GM21737 (cell line): ENCODE measurements at regions not wholly inside any gene's neighbourhood (a gene's known extent, or its start where the extent isn't known, plus 50 kb on each side); places are given as distances from the start of the nearest gene placed in this dataset.
"Not testable (repeated sequence)": the region's sequence is repeated elsewhere in the genome, so short reads cannot be mapped to it uniquely, and the experiment has no call there.

ENCODE experiments used
- ATAC-seq: cut with Tn5 transposase; IDR thresholded peaks from one replicate; pipeline ENCODE4 v1.9.1; 2021; ENCODE audit warnings: mild to moderate bottlenecking, moderate library complexity; ENCODE audit not compliant: unreplicated experiment

GRCh38 chr7:101679653-101680173 lies 50.6 kb upstream of the MYL10 start:
- not testable (repeated sequence) for ATAC-seq

DNA sequence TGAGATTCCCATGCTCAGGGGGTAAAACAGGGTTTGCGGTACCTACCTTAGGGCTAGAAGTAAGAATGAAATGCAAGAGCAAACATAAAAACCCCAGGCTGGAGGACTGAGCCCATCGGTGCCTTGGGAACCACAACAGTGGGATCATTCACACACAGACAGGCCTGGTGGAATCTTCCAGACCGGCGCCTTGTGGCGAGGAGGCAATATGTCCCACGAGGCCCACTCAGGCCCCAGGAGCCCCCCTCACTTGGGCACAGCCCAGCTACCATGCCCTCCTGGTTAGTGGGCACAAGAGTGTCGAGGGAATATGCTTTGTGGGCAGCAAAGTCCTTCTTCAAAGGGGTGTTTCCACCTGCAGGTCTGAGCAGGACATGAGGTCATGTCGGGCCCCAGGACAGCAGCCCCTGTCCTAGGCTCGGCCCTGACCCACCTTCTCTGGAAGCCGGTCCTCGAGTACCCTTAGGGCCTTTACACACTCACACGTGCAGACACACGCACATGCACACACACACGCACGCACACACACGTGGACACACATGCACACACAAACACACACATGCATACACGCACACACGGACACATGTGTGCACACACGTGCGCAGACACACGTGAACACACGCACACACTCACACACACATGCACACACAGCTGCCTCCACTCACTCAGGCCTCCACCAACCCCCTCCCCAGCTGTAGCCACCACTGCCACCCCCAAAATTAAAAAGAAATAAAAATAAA lies 51.5 kb upstream of the MYL10 start:
- ATAC-seq: no peak

DNA sequence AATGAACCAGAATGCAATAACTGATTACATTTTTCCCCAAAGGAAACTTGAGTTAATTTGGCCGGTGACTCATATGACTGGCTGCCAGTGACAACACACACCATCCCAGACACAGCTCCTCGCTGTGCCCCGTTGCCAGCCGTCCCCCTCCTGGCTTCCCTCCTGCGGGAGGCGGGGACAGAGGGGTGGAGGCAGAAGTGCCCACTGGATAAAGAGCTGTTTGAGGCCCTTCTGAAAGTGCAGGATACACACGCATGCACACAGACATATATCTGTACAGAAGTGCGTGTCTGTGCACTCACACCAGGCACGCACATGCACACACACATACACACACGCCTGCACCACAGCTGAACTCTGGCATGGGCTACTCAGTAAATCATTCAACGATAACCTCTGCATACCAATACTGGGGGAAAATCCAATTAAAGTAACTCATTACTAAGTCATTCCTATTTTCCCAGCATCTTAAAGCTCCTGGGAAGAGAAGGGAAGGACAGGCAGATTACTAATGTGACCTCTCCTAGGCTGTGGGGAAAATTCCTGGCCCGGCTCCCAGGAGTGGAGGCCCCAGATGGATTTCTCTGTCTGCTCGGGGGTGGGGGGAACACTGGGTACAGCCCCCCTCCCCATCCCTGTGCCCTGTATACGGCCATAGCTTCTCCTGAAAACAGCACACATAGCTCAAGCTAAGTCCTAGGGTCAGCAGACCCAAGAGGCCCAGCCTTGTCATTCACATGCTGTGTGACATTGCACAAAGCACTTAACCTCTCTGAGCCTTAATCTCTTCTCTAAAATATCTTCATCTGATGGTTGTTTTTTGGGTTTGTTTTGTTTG lies 52.3 kb upstream of the MYL10 start:
- no peak for ATAC-seq

DNA sequence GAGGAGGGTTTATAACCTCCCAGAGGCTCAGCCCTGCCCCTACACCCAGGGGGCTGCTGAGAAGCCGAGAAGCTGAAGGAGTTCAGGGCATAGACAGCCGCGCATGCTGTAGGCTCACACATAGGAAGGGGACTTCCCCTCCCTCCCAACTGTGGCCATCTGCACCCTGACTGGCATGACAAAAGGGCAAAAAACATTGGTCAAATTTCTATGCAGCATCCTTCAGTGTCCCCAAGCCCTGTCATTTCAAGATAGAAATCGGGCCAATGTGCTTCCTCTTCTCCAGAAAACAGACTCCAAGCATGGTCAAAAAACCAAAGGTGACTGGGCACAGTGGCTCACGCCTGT lies 55.9 kb upstream of the MYL10 start:
- no peak for ATAC-seq

GRCh38 chr7:101686030-101686429 lies 56.9 kb upstream of the MYL10 start:
- no peak for ATAC-seq

DNA sequence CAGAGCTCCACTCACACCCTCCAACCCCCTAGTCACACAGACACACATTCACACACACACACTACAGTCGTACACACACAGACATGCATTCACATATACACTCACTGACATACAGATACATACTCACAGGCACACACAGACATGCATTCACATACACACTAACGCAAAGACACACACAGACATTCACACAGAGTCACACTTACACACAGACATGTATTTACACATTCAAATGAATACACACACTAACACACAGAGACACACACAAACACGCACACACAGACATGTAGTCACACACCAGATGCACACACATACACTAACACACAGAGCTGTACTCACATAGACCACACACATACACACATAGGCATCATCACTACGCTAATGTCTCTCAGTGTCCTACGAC lies 58.0 kb upstream of the MYL10 start:
- no peak for ATAC-seq

DNA sequence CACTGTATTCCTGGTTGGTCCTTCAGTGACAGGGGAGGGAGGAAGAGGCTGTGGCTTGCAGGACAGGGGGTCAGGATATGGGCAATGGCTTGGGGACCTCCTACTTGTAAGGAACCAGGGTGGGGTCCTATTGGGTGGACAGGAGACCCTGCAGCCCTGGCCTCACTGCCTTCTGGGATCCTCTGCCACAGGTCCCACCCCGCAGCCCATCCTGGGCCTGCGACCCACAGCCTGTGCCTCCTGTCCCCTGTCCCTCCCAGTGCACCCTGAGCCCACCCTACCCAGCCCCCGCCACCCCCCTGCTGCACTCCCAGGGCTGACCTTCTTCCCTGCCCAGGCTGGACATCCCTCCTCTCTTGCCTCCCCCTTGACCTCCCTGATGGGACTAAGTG lies 58.7 kb upstream of the MYL10 start:
- ATAC-seq: no peak

DNA sequence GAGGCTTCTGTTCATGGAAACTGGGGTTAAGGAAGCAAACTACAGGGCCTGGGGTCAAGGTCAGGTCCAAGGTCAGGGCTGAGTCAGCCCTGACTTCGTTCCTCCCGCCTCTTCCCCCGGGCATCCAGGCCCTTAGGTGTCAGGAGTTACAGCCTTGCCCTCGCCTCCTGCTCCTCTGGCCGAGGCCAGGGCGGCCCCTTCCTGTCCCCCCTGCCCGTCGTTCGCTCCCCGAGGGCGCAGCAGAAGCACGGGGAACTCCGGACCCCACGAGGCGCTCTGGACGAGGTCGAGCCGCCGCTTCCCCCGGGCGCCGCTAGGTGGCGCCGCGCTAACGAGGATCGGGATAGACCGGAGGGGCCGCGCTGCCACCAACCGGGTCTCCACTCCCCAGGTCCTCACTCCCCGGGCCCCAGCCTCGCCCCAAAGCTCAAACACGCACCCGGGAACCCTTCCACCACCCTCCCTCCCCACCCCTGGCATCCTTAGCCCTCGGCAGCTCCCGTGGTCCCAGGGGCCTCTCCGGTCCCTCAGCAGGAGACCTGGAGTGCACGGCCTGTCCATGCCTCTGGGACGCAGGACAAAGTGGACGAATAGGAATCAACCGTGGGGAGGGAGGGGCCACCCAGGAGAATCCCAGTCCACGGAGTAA lies 59.2 kb upstream of the MYL10 start:
- ATAC-seq: no peak

DNA sequence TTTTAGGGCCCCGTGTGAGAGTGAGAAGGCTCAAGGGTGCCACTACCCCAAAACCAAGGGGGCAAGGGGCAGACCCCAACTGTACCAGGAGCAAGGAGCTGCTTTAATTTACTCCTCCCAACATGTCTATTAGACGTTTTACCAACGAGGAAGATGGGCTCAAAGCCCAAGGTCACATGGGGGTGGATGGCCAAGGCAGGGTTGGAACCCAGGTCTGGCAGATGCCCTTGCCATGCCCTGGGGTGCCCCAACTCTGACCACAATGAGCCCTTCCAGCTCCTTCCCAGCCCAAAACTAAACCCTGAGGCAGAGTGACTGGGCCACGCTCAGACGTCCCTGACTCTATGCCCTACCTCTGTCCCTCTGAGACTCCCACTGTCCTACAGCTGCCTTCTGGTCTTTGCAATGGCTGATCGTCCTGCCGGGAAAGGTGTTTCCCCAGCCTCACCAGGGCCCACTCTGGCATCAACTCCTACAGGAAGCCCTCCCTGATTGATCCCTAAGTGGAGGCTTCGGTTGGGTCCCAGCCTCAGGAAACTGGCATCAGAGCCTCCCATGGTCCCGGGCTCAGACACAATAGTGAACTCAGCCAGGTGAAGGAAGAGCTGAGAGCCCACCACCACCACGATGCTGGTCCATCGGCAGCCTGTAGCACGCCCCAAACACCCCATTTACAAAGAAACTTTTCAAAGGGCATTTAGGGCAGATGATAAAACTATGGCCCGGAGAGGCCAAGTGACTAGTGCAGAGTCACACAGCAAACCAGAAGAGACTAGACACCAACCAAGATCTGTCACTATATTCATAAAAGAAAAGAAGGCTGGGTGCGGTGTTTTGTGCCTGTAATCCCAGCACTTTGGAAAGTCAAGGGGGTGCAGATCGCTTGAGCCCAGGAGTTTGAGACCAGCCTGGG lies 60.2 kb upstream of the MYL10 start:
- no peak for ATAC-seq

DNA sequence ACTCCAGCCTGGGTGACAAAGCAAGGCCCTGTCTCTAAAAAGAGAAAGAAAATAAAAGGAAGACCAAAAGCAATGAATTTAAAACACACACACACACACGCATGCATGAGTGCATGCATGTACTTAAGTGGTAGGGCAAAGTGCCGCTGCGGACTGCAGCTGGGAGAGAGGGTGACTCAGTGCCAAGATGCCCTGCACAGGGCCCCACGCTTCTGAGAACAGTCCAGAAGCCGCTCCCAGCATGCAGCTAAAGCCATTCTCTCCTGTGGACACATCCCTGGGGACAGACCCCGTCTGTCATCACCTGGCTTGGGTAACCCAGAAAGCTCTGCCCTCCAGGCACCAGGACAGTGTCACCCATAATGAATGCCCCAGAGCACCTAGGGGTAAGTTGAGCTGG lies 61.0 kb upstream of the MYL10 start:
- ATAC-seq: no peak

DNA sequence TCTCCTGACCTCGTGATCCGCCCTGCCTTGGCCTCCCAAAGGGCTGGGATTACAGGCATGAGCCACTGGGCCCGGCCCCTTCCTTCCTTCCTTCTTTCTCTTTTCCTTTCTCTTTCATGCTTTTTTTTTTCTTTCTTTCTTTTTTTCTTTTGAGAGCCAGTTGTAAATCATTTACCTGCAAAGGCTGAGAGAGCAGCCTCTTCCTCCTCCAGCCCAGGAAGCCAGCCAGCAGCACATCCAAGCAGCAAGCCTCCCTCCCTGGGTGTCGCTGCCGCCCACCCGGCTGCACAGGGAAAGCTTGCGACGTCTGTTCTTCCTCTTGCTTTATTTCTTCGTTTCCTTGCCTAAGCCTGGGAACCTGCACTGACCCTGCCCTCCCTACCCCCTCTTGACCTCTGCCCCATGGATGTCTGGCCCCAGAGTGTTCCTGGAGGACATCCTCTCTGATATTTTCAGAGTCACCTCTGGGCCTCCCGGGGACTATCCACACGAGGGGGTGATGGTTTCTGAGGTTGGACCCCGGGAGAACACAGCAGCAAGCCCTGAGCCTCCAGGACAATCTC lies 62.8 kb upstream of the MYL10 start:
- no peak for ATAC-seq

DNA sequence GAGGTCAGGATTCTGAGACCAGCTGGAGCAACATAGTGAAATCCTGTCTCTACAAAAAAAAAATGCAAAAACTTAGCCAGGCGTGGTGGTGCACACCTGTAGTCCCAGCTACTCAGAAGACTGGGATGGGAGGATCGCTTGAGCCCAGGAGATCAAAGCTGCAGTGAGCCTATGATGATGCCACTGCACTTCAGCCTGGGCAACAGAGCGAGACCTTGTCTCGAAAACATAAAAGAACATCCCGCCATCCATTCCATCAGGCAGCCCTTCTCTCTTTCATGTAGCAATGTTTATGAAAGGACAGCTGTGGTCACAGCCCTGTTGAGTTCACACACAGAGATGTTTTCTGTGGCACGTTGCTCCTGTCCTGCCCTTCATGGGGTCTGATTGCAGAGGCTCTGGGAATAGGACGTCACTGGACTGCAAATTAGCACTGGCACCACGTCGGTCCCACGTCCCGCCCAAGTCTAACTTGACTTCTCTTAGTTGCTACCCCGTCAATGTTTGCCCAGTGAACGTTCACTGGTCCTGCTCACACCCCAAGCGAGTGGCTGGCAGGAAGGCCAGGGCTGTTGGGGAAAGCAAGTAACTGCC lies 64.5 kb upstream of the MYL10 start:
- ATAC-seq: no peak

DNA sequence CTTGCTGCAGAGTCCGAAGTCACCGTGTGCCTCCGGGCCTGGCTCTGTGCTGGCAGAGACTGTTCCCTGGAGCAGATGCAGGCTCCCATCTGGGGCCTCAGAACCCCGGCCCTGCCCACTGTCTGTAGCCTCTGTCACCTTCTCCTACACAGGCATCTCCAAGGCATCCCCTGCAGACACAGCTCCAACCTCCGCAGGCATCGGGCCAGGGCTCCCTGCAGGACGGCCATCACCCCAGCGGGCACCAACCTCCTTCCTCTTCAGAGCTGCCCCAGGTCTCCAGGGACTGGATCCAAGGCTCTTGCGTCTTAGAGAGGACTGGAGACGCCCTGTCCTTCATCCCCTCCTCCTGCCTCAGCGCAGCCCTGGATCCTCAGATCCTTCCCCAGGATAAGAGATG lies 69.9 kb upstream of the MYL10 start:
- ATAC-seq: no peak

DNA sequence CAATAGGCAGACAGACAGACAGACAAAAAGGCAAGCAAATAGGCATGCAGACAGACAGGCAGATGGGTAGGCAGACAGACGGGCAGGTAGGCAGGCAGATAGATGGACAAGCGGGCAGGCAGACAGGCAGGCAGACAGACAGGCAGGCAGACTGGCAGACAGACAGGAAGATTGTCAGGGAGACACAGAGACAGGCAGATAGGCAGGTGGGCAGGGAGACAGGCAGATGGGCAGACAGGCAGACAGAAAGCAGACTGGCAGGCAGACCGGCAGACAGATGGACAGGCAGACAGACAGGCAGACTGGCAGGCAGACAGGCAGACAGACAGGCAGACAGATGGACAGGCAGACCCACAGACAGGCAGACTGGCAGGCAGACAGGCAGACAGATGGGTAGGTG lies 70.3 kb upstream of the MYL10 start:
- ATAC-seq: no peak

GRCh38 chr7:101699881-101700823 lies 71.1 kb upstream of the MYL10 start:
- ATAC-seq: no peak

- no peak for ATAC-seq
Measured at GRCh38 chr7:101701153-101701794, 72.2 kb upstream of the MYL10 start.

DNA sequence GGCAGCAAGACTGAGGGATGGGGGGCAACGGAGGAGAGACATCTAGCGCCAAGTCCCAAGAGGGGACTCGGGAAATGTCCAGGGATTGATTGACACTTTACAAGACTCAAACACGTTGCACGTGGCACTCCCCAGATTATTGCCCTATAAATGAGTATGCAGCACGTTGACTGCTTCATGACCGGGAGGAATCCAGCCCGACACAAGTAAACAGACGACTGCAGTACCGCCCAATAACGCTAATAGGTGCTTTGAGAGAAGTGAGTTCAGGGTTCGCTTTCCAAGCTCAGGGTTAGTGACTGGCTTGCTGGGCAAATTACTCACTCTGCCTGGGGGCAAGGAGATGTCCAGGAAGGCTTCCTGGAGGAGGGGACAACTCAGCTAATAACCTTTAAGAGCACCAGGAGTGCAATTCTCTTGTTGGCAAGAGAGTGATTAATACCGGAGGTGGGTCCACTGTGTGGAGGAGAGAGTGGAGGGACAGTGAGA lies 73.3 kb upstream of the MYL10 start:
- ATAC-seq: no peak

DNA sequence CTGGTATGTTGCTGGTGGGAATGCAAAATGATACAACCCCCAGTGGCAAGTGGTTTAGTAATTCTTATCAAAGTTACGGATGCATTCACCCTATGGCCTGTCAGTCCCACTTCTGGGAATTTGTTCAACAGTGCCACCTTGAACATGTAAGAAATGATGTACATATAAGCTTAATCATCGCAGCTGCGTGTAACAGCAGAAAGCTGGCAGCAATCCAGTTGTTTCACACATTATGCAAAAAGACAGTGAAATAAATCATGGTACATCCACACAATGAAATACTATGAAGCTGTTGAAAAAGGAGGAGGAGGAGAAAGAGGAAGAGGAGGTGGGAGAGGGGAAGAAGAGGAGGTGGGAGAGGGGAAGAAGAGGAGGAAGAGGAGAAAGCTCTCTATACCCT lies 76.2 kb upstream of the MYL10 start:
- ATAC-seq: no peak
